H1 (cell line): ENCODE measurements at regions not wholly inside any gene's neighbourhood (a gene's known extent, or its start where the extent isn't known, plus 50 kb on each side); places are given as distances from the start of the nearest gene placed in this dataset.

Experiments
- KDM4A ChIP-seq: IDR thresholded peaks from one replicate; pipeline ENCODE4 v1.7.1; 2012; ENCODE audit warnings: low read depth, mild to moderate bottlenecking, moderate library complexity, low read length, inconsistent platforms; ENCODE audit not compliant: severe bottlenecking

GRCh38 chr5:117333011-117333410 lies 758.4 kb upstream of the SEMA6A start (continued):
- no peak for TF ChIP-seq KDM4A
